ENCODE measurements at regions not wholly inside any gene's neighbourhood (a gene's known extent, or its start where the extent isn't known, plus 50 kb on each side); places are given as distances from the start of the nearest gene placed in this dataset.

DNA sequence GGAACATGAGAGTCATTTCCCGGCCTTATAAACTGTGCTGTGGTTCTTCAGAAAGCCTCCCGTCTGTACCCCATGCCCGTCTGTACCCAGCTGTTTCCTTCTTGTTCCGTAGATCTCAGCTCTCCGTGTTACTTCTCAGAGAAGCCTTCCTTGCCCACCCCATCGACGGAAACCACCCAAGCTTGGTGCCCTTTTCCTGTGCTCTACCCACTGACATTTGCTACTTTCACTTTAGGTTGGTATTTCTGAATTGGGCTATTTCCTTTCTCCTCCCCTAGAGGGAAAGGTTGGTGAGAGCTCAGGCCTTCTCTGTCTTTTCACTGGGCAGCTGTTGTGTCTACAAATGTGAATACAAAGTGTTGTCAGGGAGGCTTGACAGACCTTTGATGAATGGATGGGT is 764.5 kb upstream of the ADAMTS16 start:
- no peak for DNase-seq (ENCODE audit: low read depth in 2 of 2)

DNA sequence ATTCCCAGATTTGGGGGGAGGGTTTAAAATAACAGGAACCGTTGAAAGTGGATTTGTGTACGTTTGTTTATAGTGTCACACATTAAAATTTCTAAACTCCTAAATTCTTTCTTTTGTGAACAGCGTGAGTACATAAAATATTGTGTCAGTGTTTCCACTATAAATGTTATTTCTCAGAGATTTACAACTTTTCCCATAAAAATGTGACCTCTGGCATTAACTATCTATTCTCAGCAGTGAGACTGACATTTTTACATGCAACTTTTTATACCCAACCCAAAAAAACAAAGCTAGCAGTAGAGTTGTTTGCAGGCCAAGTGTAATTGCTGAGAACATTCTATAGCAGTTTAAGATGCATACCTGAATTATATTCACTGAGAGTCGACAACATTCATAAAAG is 757.0 kb upstream of the ADAMTS16 start:
- no peak for DNase-seq (ENCODE audit: low read depth in 2 of 2)

DNA sequence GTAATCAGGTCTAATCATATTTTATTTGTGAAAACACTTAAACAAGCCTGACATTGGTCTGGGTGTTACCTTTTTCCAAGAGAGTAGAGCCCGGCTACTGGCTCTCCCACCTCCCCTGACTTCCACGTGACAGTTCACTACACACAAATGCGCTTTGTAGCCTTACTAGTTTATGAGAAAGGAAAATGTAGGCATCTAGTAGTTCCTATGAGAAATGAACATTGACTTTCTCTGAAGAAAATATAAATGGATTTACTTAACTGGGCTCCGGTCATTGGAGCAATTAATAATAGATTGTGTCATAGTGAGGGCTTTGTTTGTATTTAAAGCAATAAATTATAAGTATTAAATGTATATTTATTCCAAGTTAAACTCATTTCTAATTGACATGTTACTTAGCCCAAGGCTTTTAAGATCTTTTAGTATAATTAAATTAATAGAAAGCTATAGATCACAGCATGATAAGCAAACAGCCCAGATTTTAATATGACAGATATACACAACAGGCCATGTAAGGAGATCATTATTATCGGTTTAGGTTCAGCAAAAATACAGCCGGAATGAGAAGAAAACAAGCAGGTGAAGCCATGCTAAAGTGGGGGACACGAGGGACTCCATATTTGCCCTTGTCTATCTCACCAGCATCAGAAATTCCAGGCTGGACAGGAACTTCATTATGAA is 756.5 kb upstream of the ADAMTS16 start:
- no peak for DNase-seq (ENCODE audit: low read depth in 2 of 2)

DNA sequence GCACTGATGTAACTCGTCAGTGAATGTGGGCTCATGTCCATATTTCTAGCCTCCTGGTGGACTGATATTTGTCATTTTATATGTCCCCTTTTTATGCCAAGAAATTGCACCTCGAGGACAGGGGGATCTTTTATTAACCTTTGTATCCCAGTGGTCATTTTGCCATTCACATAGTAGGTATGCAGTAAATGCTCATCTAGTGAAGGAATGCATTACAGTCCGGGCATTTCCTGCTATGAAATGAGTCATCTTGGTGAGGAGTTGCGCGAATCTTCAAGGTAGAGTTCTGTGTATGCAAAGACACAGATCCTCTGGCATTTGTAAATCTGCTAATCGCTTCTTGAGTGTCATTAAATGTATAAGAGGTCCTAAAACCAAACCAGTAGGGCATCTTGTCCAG is 755.5 kb upstream of the ADAMTS16 start:
- no peak for DNase-seq (ENCODE audit: low read depth in 2 of 2)

DNA sequence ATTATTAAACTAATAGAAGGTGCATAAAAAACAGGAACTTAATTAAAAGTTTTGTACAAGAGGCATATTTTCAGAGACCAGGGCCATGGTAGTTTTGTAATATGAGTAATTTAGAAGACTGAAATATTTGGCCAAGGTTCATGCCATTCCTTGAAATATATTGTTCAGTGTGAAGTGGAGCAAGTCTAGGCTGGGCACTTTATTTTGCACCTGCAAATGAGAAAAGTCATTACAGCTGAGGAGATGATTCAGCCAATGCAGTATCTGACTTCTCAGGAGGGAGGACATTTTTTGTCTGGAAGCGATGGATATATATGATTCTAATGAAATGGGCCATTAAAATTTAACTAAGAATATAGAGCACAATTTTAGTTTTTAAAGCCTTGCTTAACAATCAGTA is 754.0 kb upstream of the ADAMTS16 start:
- DNase-seq (ENCODE audit: low read depth in 2 of 2) = no peak

DNA sequence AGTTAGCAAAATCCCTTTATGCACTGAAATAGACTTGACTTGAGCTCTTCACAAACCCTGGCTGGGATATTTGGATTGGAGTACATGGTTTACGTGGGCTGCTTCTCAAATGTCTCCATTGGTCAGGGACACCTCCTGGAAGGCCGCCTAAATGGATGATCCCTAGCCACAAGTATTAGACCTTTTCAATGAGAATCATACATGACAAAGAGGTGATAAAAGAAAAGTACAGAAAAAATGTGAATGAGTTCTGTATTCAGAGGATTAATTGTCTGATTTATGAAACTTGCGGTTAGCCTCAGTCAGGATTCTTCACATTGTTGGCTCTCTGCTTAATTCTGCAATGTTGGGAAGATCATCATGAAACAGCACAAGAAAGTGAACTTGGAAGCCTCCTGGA is 752.8 kb upstream of the ADAMTS16 start:
- no peak for DNase-seq (ENCODE audit: low read depth in 2 of 2)

DNA sequence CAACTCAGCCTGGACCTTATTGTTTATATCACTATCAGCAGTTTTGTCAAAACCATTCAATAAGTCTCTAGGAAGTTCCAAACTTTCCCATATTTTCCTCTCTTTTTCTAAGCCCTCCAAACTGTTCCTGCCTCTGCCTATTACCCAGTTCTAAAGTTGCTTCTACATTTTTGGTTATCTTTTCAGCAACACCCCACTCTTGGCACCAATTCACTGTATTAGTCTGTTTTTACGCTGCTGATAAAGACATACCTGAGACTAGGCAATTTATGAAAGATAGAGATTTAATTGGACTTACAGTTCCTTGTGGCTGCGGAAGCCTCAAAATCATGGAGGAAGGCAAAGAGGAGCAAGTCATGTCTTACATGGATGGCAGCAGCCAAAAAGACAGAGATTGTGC is 744.4 kb upstream of the ADAMTS16 start:
- DNase-seq (ENCODE audit: low read depth in 2 of 2) = no peak

DNA sequence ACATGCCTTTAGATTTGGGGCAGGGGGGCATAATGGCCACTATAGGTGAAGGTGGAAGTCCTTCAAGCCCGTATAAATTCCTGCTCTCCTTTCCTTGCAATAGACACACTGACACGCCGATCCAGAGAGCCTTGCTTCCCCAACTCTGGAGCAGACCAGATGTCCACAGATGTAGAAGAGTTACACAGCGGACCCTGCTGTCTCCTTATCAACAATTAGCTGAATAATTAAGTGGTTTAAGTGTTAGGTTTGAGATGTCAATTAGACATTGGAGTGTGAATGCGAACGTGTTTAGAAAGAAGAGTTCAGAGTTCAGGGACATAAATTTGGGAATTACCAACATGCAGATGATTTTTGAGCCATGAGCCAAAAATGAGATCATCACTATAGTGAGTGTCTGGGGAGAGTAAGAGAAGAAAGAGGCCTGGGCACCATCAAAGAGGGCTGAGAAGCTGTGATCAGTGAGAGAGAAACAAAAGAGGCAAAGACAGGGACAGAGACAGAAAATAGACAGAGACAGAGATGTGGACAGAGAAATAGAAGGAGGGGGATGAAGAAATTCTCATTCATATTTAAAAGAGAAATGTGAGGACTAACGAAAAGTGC is 734.4 kb upstream of the ADAMTS16 start:
- no peak for DNase-seq (ENCODE audit: low read depth in 2 of 2)

DNA sequence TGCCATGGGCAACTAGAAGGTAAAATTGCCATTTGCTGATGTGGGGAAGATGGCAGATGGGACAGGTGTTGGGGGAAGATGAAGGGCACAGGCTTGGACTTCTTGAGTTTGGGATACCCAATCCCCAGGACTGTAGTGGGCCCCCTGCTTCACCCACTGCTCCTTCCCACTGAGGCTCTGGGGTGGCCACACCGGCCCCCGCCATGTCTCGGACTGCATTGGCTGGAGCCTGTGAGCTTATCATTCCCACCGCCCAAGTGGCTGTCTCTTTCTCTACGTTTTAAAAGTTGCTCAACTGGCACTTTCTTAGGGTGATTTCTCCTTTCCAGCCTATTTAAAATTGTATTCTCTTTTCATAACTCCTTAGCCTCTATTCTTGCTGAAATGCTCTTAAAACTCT is 730.0 kb upstream of the ADAMTS16 start:
- no peak for DNase-seq (ENCODE audit: low read depth in 2 of 2)

DNA sequence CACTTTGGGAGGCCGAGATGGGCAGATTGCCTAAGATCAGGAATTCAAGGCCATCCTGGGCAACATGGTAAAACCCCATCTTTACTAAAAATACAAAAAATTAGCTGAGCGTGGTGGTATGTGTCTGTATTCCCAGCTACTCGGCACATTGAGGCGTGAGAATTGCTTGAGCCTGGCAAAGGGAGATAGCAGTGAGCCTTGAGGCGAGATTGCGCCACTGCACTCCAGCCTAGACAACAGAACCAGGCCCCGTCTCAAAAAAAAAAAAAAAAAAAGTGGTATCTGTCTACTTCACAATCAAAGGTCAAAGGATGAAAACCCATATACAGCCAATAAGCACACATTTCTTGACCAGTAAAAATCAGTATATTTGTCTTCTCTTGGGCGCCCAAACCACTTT is 728.5 kb upstream of the ADAMTS16 start:
- DNase-seq (ENCODE audit: low read depth in 2 of 2) = no peak

DNA sequence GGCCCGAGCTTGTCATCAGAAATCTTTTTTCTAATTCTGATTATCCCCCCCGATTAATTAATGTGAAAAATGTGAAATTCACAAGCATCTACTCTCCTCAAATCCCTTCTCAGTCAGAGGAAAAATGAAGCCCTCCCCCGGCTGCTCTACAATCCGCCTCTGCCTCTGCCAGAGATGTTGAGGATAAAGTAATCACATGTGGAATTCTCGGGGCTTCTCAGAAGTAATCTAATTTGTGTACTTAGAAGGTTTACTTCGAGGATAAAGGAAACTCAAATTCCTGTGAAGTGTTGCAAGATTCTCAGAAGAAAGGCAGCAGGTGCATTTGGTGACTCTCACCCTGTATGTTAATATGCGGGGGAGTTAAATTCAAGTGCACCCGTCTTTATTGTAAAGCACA is 726.1 kb upstream of the ADAMTS16 start:
- DNase-seq (ENCODE audit: low read depth in 2 of 2) = no peak

DNA sequence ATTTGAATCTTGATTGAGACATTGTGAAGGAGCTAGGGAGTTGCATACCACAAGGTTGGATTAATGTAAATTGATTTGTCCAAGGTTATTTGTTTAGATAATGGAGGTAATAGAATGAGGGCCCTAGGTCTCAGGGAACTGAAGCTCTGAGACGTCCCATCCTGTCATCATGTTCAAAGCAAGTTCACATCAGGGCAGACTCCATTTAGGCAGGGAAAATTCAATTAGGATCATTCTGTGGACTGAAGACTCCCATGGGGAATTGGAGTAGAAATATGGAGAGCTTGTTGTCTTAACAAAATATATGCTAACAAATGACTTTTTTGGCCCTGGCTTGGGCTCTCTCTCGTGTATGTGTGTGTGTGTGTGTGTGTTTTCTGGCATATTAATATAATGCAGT is 722.0 kb upstream of the ADAMTS16 start:
- no peak for DNase-seq (ENCODE audit: low read depth in 2 of 2)

DNA sequence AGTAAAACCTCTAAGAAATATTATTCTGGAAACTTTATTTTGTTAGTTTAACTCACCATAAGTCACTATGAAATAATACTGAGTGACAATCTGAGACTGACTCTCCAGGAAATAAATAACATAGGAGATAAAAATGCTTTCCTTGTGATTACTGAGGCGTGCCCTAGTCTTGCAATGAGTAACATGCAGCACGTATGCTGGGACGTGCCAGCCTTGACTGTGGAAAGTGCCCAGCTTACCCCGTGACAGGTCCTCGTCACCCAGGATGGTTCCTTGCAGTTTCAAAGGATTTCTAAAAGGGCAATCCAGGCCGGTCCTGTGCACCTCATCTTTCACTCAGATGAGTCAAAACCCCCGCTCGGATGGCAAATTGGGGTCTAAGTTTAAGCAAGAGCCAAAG is 720.8 kb upstream of the ADAMTS16 start:
- DNase-seq (ENCODE audit: low read depth in 2 of 2) = no peak

DNA sequence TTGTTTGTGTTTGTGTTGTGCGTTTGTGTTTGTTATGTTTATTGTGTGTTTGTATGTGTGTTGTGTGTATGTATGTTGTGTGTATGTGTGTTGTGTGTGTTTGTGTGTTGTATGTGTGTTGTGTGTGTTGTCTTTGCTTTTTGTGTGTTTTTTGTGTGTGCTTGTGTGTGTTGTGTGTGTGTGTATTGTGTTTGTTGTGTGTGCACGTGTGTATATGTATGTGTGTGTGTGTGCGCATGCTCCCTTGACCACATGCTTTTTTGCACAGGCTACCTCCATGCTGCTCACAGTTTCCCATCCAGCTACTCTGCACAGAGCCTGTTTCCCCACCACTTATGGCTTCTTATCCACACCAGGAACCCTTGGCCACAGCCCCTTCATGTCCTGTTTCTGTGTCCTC is 720.0 kb upstream of the ADAMTS16 start:
- no peak for DNase-seq (ENCODE audit: low read depth in 2 of 2)

DNA sequence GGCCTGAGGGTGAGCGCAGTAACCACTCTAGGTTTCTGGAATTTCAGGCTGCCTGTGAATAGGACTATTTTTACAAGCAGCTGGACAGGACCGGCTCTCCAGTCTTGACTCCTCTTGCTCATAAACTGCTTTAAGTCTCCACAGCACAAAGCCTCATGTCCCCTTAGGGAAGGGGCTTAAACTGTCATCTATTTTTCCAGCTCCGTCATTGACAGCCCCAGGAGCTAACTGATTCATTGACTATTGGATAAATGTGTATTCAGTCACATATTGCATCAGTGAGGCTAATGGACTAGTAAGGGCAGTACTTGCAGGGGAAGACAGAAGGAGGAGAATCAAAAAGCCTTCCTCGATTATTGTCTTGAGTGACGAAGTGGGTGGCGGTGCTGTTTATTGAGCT is 719.4 kb upstream of the ADAMTS16 start:
- DNase-seq (ENCODE audit: low read depth in 2 of 2) = no peak

DNA sequence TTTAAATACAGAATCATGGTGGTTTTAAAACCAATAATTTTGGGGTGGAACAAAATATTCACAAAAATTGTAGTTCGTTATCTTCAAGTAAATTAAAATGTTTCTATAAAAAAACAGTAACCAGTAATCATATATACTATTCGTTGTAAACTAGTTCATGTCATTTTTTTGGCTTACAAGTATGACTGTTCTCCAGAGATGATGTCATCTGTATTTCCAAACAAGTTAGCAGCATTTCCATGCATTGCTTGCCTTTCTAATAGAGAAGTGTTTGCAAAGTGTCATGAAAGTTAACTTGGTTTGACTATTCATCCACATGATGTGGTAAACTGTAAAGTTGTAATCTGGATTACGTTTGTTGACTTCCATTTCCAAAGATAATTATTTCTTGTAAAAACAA is 717.9 kb upstream of the ADAMTS16 start:
- DNase-seq (ENCODE audit: low read depth in 2 of 2) = no peak

DNA sequence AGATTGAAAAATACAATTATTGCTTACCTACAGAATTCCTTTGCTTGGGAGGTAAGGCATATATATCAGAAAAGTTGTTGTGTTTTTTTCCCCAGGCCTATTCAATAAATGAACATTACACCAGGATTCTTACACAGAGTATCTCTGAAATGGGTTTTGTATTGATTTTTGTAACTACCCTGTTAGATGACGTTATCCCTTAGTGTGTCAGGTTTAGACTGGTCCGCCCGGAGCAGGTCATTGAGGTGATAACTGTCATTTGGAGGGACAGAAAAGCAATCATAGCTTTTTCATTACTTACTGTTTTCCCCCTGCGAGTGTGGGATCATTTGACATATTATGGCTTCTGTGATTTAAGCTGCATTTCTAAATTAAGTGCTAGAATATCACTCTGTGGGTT is 715.2 kb upstream of the ADAMTS16 start:
- DNase-seq (ENCODE audit: low read depth in 2 of 2) = no peak

DNA sequence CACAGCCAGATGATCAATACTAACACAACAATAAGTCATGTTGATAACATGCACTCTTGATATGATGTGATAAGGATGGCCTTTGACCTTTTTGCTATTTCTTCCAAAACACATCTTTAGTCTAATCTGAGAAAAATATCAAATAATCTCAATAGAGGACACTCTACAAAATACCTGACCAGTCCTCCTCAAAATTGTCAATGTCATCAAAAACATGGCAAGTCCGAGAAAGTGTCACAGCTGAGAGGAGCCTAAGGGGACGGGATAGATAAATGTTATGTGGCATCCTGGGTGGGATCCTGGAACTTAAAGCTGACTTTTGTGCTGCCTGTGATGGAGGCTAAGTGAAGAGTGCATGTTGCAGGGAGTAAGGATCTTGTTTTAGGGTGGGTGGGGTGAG is 699.6 kb upstream of the ADAMTS16 start:
- DNase-seq (ENCODE audit: low read depth in 2 of 2) = no peak

DNA sequence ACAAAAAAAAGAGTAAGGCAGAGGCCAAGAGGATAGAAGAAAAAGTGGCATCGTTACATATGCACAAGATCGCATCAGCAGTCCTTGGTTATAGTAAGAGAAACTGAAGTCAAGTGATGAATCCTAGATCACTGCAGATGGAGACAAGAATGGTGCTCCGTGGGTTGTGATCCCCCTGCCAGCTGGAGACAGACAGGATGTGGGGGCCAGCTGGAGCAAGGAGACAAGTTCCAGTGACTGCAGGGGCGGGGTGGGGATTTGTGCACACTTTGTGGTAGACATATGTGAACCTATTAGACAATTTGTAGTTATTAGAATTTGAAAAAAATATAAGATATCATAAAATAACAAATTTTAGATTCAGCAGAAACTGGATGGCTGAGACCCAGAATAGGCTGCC is 697.9 kb upstream of the ADAMTS16 start:
- DNase-seq (ENCODE audit: low read depth in 2 of 2) = no peak

DNA sequence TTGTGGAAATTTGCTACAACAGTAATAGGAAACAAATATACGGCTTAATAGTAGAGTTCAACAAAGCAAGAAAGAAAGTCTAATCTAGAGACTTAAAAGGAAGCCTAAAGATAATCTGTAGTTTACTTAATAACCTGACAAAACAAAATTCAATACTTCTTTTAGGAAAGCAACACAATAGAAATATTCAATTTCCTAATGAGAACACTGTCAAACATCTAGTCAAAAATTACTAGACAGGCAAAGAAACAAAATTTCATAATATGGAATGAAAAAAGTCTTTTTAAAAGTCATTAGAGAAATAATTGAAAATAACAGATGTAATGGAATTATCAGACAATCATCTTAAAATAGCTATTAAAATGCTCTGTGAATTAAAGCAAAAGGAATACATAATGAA is 692.5 kb upstream of the ADAMTS16 start:
- no peak for DNase-seq (ENCODE audit: low read depth in 2 of 2)

DNA sequence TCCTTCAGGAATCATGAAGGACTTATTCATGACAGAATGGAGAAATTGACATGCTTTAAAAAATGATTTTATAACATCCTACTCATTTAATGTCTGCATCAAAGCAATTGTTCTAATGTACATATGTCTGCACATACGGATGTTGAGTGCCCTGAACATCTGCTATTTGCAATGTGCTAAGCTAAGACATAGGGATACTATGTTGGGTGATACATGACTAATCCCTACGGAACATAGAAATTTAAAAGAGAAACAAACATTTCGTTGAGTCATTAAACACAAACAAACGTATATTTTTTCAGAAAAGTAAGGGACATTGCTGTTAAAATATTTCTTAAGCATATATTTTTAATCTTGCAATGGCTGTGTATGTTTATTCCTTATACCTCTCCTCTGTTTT is 686.5 kb upstream of the ADAMTS16 start:
- no peak for DNase-seq (ENCODE audit: low read depth in 2 of 2)

DNA sequence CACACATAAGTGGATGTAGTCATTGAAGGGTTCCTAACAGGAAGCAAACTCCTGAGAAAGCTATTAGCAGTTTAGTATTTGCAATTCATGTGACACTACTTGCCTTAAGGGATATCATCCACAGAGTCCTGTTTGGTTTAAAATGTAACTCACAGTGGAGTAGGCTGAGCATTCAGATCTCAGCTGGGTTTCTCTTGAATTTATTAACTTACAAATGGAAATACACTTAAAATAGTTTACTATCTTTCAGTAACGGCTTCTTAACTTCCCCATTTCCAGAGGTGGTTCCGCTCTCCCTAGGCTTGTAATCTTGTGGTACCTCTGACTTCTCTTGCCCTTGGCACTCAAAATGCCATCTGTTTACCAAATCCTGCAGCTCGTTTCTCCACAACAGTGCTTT is 660.7 kb upstream of the ADAMTS16 start:
- DNase-seq (ENCODE audit: low read depth in 2 of 2) = no peak

DNA sequence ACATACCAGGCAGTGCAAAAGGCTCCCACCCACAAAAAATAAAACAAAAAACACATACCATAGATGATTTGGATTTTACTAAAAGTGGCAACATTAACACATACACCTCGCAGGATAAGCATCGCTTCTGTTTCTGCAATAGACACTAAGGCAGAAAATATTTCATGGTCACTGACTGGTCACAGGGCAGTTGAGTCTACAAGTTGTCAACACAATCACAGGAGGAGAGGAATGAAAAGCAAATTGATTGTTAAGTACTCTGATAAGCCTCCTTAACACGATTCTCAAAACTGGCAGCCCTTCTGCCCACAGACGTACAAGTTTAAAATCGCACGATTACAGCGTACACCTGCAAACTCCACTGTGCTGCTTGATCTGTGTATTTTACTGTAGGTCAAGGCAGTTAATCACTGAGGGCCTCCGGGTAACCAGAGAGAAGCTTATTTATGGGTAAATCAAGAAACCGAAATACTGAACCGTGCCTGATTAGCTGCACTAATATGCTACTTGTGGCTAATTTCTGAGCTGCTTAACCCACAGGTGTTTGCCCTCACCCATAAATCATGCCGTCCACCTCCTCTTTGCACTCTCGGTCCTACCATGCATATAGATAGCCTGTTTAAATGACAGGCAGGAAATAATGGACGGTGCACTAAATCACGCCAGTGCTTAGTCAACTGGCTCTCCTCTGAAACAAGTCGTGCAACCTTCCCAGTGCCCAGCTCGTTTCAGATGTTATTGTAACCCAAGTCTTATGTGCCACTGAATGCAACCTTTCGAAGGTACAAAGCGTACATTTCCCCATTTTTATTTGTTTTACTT is 659.4 kb upstream of the ADAMTS16 start:
- no peak for DNase-seq (ENCODE audit: low read depth in 2 of 2)

All from stimulated activated CD4-positive, alpha-beta T cell treated with anti-CD3 and anti-CD28 coated beads, Interleukin-1b, Interleukin-23, amount 100 ng/mL, for 1 hour (primary cell).